ENCODE measurements at regions not wholly inside any gene's neighbourhood (a gene's known extent, or its start where the extent isn't known, plus 50 kb on each side); places are given as distances from the start of the nearest gene placed in this dataset.

GRCh38 chr5:155394727-155395126, 381.2 kb downstream of the KIF4B start:
- TF ChIP-seq, protein P1, sequence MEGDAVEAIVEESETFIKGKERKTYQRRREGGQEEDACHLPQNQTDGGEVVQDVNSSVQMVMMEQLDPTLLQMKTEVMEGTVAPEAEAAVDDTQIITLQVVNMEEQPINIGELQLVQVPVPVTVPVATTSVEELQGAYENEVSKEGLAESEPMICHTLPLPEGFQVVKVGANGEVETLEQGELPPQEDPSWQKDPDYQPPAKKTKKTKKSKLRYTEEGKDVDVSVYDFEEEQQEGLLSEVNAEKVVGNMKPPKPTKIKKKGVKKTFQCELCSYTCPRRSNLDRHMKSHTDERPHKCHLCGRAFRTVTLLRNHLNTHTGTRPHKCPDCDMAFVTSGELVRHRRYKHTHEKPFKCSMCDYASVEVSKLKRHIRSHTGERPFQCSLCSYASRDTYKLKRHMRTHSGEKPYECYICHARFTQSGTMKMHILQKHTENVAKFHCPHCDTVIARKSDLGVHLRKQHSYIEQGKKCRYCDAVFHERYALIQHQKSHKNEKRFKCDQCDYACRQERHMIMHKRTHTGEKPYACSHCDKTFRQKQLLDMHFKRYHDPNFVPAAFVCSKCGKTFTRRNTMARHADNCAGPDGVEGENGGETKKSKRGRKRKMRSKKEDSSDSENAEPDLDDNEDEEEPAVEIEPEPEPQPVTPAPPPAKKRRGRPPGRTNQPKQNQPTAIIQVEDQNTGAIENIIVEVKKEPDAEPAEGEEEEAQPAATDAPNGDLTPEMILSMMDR (conservative IDR thresholded peaks at IDR 0.05): no peak
- H3K27ac ChIP-seq: no peak overlapping the region

DNA sequence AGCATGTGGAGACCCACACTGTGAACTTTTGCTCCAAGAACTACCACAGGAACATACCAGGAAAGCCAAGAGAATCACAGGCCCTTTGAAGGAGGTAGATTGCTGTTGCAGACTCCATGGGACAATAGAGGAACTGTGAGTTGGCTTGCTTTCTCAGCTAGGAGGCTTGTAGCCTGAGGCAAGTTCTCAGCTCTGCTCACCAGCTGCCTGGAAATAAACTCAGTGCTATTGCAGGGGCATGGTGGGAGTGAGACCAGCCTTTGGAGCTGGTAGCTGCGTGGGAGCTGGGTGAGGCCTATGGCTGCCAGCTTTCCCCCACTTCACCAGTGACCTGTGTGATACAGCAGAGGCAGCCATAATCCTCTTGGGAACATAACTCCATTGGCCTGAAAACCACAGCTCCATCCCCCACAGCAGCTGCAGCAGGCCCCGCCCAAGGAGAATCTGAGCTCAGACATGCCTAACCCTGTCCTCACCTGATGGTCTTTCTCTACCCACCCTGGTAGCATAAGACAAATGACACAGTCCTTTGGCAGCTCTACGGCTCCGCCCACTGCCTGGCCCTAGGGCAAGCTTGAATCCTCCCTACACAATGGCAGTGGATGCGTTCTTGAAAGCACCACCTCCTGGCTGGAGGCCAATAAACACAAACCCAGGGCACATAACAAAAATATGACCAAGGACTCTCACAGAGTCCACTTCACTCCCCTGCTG, 389.5 kb downstream of the KIF4B start:
- TF ChIP-seq, protein P1 (conservative IDR thresholded peaks at IDR 0.05): no peak

DNA sequence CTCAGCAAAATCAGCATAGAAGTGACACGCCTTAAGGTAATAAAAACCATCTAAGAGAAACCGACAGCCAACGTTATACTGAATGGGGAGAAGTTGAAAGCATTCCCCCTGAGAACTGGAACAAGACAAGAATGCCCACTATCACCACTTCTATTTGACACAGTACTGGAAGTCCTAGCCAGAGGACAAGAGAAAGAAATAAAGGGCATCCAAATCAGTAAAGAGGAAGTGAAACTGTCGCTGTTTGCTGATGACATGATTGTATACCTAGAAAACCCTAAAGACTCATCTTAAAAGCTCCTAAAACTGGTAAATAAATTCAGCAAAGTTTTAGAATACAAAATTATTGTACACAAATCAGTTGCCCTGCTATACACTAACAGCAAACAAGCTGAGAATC, 393.3 kb downstream of the KIF4B start:
- no peak overlapping the region for H3K27ac ChIP-seq
- TF ChIP-seq, protein P1 (conservative IDR thresholded peaks at IDR 0.05): no peak

More for the DNA sequence above, 389.5 kb downstream of the KIF4B start:
- H3K27ac ChIP-seq: no peak overlapping the region

DNA sequence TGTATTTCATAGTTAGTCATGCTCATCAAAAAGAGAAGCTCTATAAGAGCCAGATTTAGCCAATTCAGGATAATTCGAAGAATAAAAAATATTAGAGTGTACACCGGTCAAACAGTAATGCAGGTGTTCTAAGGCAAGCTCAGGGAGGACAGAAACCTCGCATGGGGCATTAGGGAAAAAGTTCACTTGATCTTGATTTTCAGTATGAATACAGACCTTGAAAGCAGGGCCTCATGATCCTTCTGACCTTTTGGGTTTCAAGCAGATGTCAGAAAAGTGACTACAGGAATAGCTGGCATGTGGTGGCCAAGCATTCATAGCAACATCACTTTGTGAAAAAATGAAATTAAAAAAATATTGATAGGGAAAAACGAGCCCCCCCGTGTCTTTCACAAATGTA, 394.9 kb downstream of the KIF4B start:
- TF ChIP-seq, protein P1 (conservative IDR thresholded peaks at IDR 0.05): no peak
- H3K27ac ChIP-seq: no peak overlapping the region

- TF ChIP-seq, protein P1 (conservative IDR thresholded peaks at IDR 0.05): no peak
- no peak overlapping the region for H3K27ac ChIP-seq
These were observed 403.2 kb downstream of the KIF4B start for GRCh38 chr5:155416765-155417164.

GRCh38 chr5:155418960-155419579, 405.5 kb downstream of the KIF4B start:
- no peak overlapping the region for H3K27ac ChIP-seq
- TF ChIP-seq, protein P1 (conservative IDR thresholded peaks at IDR 0.05): no peak

GRCh38 chr5:155430192-155430591, 416.6 kb downstream of the KIF4B start:
- TF ChIP-seq, protein P1 (conservative IDR thresholded peaks at IDR 0.05): no peak
- no peak overlapping the region for H3K27ac ChIP-seq
